ENCODE measurements at regions not wholly inside any gene's neighbourhood (a gene's known extent, or its start where the extent isn't known, plus 50 kb on each side); places are given as distances from the start of the nearest gene placed in this dataset.
"Not testable (repeated sequence)": the region's sequence is repeated elsewhere in the genome, so short reads cannot be mapped to it uniquely, and the experiment has no call there.

DNA sequence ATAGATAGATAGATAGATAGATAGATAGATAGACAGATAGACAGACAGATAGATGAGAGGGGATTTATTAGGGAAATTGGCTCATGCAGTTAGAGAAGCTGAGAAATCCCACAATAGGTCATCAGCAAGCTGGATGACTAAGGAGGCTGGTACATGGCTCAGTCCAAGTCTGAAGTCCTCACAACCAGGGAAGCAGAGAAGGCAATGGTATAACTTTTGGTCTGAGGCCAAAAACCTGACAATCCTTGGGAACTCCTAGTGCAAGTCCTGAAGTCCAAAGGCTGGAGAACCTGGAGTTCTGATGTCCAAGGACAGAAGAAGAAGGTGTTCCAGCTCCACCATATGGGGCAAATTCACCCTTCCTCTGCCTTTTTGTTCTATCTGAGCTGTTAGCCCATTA is 517.6 kb upstream of the ATP2B1 start:
- Mint-ChIP-seq H3K36me3 (no peaks in the 10 kb centered on the region), H3K27ac (no peak overlapping the region), H3K4me3 (no peak overlapping the region), H3K9me3 (no peaks in the 10 kb centered on the region), H3K4me1 (ENCODE audit: unreplicated experiment) (peaks cover 13% of the 10 kb centered on the region), H3K27me3 (no peaks in the 10 kb centered on the region)
- no peak for DNase-seq (ENCODE audit: extremely low spot score, unreplicated experiment)
- TF ChIP-seq, protein P1, sequence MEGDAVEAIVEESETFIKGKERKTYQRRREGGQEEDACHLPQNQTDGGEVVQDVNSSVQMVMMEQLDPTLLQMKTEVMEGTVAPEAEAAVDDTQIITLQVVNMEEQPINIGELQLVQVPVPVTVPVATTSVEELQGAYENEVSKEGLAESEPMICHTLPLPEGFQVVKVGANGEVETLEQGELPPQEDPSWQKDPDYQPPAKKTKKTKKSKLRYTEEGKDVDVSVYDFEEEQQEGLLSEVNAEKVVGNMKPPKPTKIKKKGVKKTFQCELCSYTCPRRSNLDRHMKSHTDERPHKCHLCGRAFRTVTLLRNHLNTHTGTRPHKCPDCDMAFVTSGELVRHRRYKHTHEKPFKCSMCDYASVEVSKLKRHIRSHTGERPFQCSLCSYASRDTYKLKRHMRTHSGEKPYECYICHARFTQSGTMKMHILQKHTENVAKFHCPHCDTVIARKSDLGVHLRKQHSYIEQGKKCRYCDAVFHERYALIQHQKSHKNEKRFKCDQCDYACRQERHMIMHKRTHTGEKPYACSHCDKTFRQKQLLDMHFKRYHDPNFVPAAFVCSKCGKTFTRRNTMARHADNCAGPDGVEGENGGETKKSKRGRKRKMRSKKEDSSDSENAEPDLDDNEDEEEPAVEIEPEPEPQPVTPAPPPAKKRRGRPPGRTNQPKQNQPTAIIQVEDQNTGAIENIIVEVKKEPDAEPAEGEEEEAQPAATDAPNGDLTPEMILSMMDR (conservative IDR thresholded peaks at IDR 0.05): no peak

GRCh38 chr12:90216815-90217214 is 508.2 kb upstream of the ATP2B1 start:
- no peaks in the 10 kb centered on the region for H3K36me3 Mint-ChIP-seq
- TF ChIP-seq, protein P1 (conservative IDR thresholded peaks at IDR 0.05): no peak
- H3K4me3 Mint-ChIP-seq: no peak overlapping the region
- no peaks in the 10 kb centered on the region for H3K27me3 Mint-ChIP-seq
- H3K4me1 Mint-ChIP-seq (ENCODE audit: unreplicated experiment): no peaks in the 10 kb centered on the region
- DNase-seq (ENCODE audit: extremely low spot score, unreplicated experiment): no peak
- no peak overlapping the region for H3K27ac Mint-ChIP-seq
- no peaks in the 10 kb centered on the region for H3K9me3 Mint-ChIP-seq

- Mint-ChIP-seq H3K4me3 (no peak overlapping the region), H3K9me3 (no peaks in the 10 kb centered on the region), H3K27ac (no peak overlapping the region), H3K36me3 (no peaks in the 10 kb centered on the region), H3K4me1 (ENCODE audit: unreplicated experiment) (no peaks in the 10 kb centered on the region), H3K27me3 (no peaks in the 10 kb centered on the region)
- TF ChIP-seq, protein P1 (conservative IDR thresholded peaks at IDR 0.05): no peak
- no peak for DNase-seq (ENCODE audit: extremely low spot score, unreplicated experiment)
Measured at GRCh38 chr12:90216020-90216552, 507.4 kb upstream of the ATP2B1 start.

DNA sequence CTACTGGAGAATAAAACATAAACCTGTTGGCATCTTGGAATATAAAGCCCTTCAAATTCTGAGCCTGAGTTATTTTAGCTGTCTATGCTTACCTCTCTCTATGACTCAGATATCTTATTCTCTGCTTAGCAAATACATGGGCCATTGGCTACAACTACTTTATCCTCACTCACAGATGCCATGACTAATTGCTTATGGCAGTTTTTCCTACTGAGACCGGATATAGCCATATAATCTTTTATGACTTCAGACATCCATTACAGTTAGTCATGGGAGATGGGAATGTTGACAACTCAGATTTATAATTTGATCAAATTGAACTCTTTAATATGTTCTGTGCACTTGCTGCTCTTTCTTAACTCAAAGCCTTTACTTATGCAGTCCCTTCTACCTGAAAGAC is 502.4 kb upstream of the ATP2B1 start:
- H3K36me3 Mint-ChIP-seq: peaks cover 6% of the 10 kb centered on the region
- H3K9me3 Mint-ChIP-seq: peaks cover 7% of the 10 kb centered on the region
- H3K27me3 Mint-ChIP-seq: no peaks in the 10 kb centered on the region
- H3K4me1 Mint-ChIP-seq (ENCODE audit: unreplicated experiment): no peaks in the 10 kb centered on the region
- TF ChIP-seq, protein P1 (conservative IDR thresholded peaks at IDR 0.05): no peak
- DNase-seq (ENCODE audit: extremely low spot score, unreplicated experiment): no peak
- no peak overlapping the region for H3K27ac Mint-ChIP-seq
- H3K4me3 Mint-ChIP-seq: no peak overlapping the region

DNA sequence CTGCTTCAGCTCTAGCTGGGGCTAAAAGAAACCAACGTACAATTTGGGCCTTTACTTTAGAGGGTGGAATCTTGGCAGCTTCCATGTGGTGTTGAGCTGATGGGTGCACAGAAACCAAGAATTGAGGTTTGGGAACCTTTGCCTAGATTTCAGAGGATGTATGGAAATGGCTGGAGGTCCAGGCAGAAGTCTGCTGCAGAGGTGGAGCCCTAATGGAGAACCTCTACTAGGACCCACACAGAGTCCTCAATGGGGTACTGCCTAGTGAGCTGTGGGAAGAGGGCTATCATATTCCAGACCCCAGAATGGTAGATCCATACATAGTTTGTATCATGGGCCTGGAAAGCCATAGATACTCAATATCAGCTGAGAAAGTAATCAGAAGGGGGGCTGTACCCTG is 500.4 kb upstream of the ATP2B1 start:
- DNase-seq (ENCODE audit: extremely low spot score, unreplicated experiment): no peak
- no peak overlapping the region for H3K27ac Mint-ChIP-seq
- TF ChIP-seq, protein P1 (conservative IDR thresholded peaks at IDR 0.05): no peak
- peaks cover 7% of the 10 kb centered on the region for H3K9me3 Mint-ChIP-seq
- H3K4me1 Mint-ChIP-seq (ENCODE audit: unreplicated experiment): no peaks in the 10 kb centered on the region
- no peaks in the 10 kb centered on the region for H3K27me3 Mint-ChIP-seq
- no peak overlapping the region for H3K4me3 Mint-ChIP-seq
- peaks cover 6% of the 10 kb centered on the region for H3K36me3 Mint-ChIP-seq

DNA sequence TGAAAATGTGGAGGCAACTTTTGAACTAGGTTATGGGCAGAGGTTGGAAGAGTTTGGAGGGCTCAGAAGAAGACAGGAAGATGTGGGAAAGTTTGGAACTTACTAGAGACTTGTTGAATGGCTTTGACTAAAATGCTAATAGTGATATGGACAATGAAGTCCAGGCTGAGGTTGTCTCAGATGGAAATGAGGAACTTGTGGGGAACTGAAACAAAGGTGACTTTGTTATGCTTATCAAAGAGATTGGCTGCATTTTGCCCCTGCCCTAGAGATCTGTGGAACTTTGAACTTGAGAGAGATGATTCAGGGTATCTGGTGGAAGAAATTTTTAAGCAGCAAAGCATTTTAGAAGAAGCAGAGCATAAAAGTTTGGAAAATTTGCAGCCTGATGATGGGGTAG is 499.7 kb upstream of the ATP2B1 start:
- not testable (repeated sequence) for H3K27ac Mint-ChIP-seq; H3K4me3 Mint-ChIP-seq; H3K27me3 Mint-ChIP-seq; H3K4me1 Mint-ChIP-seq (ENCODE audit: unreplicated experiment); H3K9me3 Mint-ChIP-seq; H3K36me3 Mint-ChIP-seq; DNase-seq (ENCODE audit: extremely low spot score, unreplicated experiment)
